Head of caudate nucleus (tissue), 42 donors: ENCODE measurements at regions not wholly inside any gene's neighbourhood (a gene's known extent, or its start where the extent isn't known, plus 50 kb on each side); places are given as distances from the start of the nearest gene placed in this dataset.
A peak's percentile ranks its signal among the peaks of the same experiment; 100 is the strongest.
"Not testable (repeated sequence)": the region's sequence is repeated elsewhere in the genome, so short reads cannot be mapped to it uniquely, and the experiment has no call there.

ENCODE experiments used
- DNase-seq, 42 donors: peaks; one replicate each; pipeline versions ENCODE4 v3.0.0 to v3.0.0-alpha.2; 2020 to 2021; ENCODE audit warnings: mixed read lengths in 7 of 42
- intact Hi-C: fragments of 100-400 bp; cut with DNase I; formaldehyde crosslinking; loops from one replicate; pipeline ENCODE4 v1.15.0; 2022

DNA sequence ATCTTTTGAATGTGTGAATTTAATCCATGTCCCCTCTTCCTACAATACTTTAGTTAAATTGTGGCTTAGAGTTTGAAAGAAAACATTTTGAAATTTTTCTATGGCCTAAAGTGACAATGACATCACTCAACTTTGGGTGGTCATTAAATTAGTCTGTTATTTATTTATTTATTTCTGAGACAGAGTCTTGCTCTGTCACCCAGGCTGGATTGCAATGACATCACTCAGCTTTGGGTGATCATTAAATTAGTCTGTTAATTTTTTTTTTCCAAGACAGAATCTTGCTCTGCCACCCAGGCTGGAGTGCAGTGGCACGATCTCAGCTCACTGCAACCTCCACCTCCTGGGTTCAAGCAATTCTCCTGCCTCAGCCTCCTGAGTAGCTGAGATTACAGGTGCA, 322.5 kb downstream of the SOX2 start:
- DNase-seq, intact Hi-C loops: not testable (repeated sequence)

DNA sequence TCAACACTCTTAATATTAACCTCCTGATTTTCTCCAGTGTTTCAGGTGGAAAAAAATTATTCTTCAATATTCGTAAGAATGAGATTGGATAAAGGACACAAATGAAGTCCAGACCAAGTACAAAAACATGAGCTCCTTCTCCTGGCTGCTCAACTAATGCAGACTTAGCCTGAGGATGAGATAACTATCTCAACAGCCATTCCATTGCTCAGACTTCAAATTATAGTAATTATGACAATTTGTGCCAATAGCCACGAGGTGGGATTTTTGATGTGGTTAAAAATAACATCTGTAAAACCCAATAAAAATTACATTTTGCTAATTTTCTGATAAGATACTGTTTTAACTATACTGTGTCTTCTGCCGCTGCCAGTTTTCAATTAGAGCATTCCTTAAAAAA, 323.6 kb downstream of the SOX2 start:
- intact Hi-C loops: no loop called here
- no peak for DNase-seq

DNA sequence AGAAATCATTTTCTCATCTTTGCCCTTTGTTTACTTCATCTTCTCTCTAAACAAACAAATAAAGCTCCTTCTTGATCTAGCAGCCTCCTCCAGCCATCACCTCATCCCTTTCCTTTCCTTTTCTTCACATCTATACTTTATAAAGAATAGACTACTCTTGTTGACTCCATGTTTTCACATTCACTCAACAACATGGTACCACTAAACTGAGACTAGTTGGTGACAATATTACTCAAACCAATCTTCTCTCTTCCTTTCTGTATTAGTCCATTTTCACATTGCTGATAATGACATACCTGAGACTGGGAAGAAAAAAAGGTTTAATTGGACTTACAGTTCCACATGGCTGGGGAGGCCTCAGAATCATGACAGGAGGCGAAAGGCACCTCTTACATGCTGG, 324.7 kb downstream of the SOX2 start:
- intact Hi-C loops: no loop called here

GRCh38 chr3:182041668-182042291, 330.1 kb downstream of the SOX2 start:
- intact Hi-C loops: no loop called here
- no peak for DNase-seq

More for the DNA sequence above, 324.7 kb downstream of the SOX2 start:
- DNase-seq: no peak

DNA sequence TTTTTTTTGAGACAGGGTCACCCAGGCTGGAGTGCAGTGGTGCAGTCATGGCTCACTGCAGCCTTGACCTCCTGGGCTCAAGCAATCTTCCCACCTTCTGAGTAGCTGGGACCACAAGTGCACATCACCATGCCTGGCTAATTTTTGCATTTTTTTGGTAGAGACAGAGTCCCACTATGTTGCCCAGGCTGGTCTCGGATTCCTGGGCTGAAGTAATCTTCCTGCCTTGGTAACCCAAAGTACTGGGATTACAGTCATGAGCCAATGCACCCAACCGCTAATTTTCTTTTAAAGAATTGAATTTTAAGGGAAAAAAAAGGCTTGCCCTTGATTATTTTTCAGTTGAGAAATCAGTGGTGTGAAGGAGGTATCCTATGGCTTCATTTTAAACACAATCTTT, 334.0 kb downstream of the SOX2 start:
- intact Hi-C loops: no loop called here
- DNase-seq: no peak

GRCh38 chr3:182046166-182046764, 334.5 kb downstream of the SOX2 start:
- DNase-seq: no peak
- intact Hi-C loops: no loop called here

- intact Hi-C loops: no loop called here
- no peak for DNase-seq
Measured at GRCh38 chr3:182050932-182051331, 339.2 kb downstream of the SOX2 start.

DNA sequence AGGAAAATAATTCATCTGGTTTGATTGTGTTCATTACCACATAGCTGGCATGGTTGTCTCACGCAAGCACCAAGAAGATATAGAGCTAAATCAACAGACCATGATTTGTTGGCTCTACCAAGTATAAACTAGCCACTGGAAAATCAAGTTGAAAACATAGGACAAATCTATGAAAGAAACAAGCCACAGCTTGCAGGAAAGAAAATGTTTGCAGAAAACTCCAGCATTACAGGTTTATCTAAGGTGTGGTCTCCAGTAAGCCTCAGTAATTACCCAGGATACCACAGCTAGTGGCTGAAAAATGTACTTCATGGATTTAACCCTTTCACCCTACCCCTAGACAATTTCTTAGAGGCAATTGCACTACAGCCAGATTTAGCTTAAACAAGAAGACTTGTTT, 340.6 kb downstream of the SOX2 start:
- intact Hi-C loops: no loop called here

DNA sequence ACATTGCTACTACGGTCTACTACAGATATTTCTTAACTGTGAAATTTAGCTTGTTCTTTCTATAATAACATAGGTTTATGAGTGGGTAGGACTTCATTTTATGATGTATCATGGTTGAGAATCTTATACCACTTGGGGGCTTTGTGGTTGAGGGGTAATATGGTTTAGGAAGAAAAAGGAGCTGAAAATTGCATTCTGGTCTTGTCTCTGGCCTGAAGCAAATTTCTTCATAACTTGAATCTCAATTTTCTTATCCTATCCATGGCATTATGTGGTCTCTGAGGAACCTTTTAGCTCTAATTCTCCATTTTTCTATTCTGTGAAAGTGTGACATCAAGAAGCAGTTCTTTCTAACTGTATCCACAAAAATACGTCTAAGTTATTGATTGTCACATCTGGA, 341.0 kb downstream of the SOX2 start:
- intact Hi-C loops: no loop called here
- no peak for DNase-seq

More for the DNA sequence above, 340.6 kb downstream of the SOX2 start:
- no peak for DNase-seq

- intact Hi-C loops: no loop called here
- DNase-seq: no peak
Measured at GRCh38 chr3:182058488-182058887, 346.8 kb downstream of the SOX2 start.

GRCh38 chr3:182063742-182064141, 352.0 kb downstream of the SOX2 start:
- intact Hi-C loops: no loop called here
- DNase-seq: no peak

- DNase-seq: no peak
- intact Hi-C loops: no loop called here
Measured at GRCh38 chr3:182067423-182067822, 355.7 kb downstream of the SOX2 start.

DNA sequence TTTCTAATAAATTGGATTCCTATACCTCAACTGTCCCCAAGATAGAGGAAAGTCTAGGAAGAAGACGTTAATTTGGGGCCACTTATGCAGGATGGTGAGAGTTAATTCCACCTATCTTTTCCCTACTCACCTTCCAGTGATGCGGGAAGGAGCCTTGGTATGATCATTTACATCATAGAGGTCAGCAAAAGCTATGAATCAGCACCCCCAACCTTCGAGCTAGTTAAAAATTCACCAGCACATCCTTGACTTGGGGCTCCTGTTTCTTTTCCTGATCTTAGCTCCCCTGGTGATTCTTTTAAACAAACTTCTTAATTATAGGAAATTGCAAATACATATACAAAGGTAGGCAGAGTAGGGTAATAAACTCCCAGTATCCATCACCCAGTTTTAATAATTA, 366.6 kb downstream of the SOX2 start:
- intact Hi-C loops: no loop called here
- DNase-seq: no peak

DNA sequence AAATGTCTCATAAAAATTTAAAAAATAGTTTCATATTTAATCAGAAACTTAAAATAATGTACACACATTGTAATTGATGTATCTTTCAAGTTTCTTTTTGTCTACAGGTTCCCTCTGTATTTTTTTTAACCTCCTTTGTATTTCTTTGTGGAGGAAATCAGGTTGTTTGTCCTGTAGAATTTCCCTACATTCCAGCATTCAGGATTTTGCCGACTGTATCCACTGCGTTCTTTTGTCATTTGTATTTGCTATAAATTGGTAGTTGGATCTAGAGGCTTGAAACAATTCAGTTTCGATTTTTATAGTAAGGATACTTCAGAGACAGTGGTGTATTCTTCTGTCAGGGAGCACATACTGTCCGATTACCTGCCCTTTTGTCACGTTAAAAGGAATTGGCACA, 367.2 kb downstream of the SOX2 start:
- no peak for DNase-seq
- intact Hi-C loops: no loop called here

DNA sequence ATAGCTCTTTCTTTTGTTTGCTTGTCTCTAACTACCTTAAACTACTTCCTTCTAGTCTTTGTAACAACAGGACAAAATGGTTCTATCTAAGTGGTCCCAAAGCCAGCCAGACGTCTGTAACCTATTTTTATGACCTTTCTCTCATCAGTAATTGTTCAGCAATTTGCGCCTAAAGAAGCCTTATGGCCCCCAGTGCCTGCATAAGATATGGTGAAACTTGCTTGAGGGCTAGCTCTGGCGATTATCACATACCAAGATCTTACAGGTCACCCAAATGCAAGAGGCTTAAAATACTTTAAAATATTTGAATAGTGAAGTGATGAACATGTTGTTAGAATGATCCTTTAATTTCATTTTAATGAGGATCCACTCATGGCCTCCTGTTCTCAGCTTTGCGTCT, 369.4 kb downstream of the SOX2 start:
- intact Hi-C loops: no loop called here
- no peak for DNase-seq

- no peak for DNase-seq
- intact Hi-C loops: no loop called here
Measured at GRCh38 chr3:182083112-182083511, 371.4 kb downstream of the SOX2 start.

GRCh38 chr3:182092662-182093262, 381.0 kb downstream of the SOX2 start:
- intact Hi-C loops: loop anchor here (5.0 kb wide), 1 partner anchor 385 kb away; no protein-coding TSS in a partner anchor
- DNase-seq: peak; percentile 3 to 78 (median 50)

GRCh38 chr3:182094321-182094720, 382.6 kb downstream of the SOX2 start:
- no peak for DNase-seq
- intact Hi-C loops: loop anchor here (5.0 kb wide), 1 partner anchor 387 kb away; no protein-coding TSS in a partner anchor

- no peak for DNase-seq
- intact Hi-C loops: no loop called here
Measured at GRCh38 chr3:182104881-182105280, 393.2 kb downstream of the SOX2 start.

DNA sequence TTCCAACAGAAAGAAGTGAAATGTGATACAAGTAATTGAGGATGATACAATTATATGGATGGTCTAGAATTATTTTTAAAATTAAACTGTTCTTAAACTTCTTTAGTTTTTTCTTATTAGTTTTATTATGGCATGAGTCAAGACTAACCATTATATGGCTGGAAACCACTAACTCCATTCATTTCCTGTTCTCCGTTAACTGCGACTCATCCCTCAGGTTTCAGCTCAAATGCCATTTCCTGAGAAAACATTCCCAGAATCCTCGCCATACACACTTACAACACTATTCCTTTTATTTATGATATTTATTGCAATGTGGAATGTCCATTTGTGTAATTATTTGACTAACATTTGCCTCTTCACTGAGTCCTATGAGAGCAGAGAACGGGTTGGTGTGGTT, 394.1 kb downstream of the SOX2 start:
- intact Hi-C loops: no loop called here
- no peak for DNase-seq

- intact Hi-C loops: no loop called here
- peak in 1 of 42 donors; percentile 4 for DNase-seq
Measured at GRCh38 chr3:182108371-182108770, 396.6 kb downstream of the SOX2 start.
